HFFc6 (cell line): ENCODE measurements at regions not wholly inside any gene's neighbourhood (a gene's known extent, or its start where the extent isn't known, plus 50 kb on each side); places are given as distances from the start of the nearest gene placed in this dataset.

ENCODE experiments used
- DNase-seq: peaks from one replicate; pipeline ENCODE4 v3.0.0-alpha.2; 2018
- H3K27ac Mint-ChIP-seq: 2 replicates; pipeline ENCODE4 v1.8.0; 2020; ENCODE audit warnings: mild to moderate bottlenecking, mixed read lengths
- H3K27me3 Mint-ChIP-seq: 2 replicates; pipeline ENCODE4 v1.8.0; 2021; ENCODE audit warnings: mild to moderate bottlenecking, moderate library complexity, mixed read lengths; ENCODE audit not compliant: insufficient read depth
- H3K36me3 Mint-ChIP-seq: 2 replicates; pipeline ENCODE4 v1.8.0; 2021; ENCODE audit warnings: low read depth, mixed read lengths
- H3K4me1 Mint-ChIP-seq: 2 replicates; pipeline ENCODE4 v1.8.0; 2020; ENCODE audit warnings: low read depth, mixed read lengths
- H3K4me3 Mint-ChIP-seq: 2 replicates; pipeline ENCODE4 v1.8.0; 2020; ENCODE audit warnings: mild to moderate bottlenecking, moderate library complexity, mixed read lengths
- H3K9me3 Mint-ChIP-seq: 2 replicates; pipeline ENCODE4 v1.8.0; 2020; ENCODE audit warnings: mild to moderate bottlenecking, mixed read lengths
- TF ChIP-seq, protein P1 (sequence below): fragments of 200-600 bp; sonication (generic); IDR thresholded peaks from 2 replicates; pipeline ENCODE4 v1.5.0; 2021; ENCODE audit warnings: antibody characterized with exemption, mild to moderate bottlenecking

DNA sequence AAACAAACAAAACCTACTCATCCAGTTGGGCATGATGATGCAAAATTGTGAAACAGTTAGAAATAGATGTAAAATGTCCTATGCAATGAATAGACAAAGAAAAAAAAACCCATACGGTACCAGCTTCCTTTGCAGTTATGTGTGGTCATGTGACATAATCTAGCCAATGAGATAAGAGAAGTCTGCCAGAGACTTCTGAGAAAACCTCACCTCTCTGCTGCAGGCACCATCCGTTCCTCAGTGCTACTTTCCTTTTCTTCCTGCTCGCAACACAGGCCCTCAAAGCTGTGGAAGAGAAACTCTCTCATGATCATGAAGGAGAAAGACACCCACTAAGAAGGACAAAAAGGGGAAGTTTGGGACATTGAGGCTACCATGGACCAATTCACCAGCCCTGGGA, 76.8 kb upstream of the CARD11 start:
- Mint-ChIP-seq H3K4me1 (no peaks in the 10 kb centered on the region), H3K36me3 (peaks cover 5% of the 10 kb centered on the region; the same call in 1 of the 2 replicates), H3K9me3 (peaks cover 40% of the 10 kb centered on the region), H3K27ac (no peak overlapping the region), H3K27me3 (peaks cover 1% of the 10 kb centered on the region; the same call in 1 of the 2 replicates), H3K4me3 (no peak overlapping the region)
- DNase-seq, result no peak
- TF ChIP-seq, protein P1, sequence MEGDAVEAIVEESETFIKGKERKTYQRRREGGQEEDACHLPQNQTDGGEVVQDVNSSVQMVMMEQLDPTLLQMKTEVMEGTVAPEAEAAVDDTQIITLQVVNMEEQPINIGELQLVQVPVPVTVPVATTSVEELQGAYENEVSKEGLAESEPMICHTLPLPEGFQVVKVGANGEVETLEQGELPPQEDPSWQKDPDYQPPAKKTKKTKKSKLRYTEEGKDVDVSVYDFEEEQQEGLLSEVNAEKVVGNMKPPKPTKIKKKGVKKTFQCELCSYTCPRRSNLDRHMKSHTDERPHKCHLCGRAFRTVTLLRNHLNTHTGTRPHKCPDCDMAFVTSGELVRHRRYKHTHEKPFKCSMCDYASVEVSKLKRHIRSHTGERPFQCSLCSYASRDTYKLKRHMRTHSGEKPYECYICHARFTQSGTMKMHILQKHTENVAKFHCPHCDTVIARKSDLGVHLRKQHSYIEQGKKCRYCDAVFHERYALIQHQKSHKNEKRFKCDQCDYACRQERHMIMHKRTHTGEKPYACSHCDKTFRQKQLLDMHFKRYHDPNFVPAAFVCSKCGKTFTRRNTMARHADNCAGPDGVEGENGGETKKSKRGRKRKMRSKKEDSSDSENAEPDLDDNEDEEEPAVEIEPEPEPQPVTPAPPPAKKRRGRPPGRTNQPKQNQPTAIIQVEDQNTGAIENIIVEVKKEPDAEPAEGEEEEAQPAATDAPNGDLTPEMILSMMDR, result no peak

DNA sequence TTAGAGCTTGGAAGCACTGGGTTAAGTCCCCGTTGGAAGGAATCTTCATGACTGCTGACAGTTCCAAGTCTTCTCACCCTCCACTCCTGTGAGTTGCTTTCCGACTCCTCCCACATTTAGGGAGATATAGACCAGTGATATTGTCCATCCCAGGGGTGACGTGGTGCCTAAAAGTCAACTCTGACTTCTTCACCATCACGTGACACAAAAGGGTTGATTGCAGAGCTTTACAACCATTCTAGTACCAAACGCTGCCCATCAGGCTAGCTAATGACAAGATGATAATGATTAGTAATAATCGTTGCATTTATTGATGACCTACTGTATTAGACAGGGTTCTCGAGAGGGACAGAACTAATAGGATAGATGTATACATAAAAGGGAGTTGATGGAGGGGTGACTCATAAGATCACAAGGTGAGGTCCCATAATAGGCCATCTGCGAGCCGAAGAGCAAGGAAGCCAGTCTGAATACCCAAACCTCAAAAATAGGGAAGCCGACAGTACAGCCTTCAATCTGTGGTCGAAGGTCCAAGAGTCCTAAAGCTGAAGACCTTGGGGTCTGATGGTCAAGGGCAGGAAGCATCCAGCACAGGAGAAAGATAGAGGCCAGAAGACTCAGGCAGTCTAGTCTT, 85.3 kb upstream of the CARD11 start:
- no peaks in the 10 kb centered on the region for H3K36me3 Mint-ChIP-seq
- TF ChIP-seq, protein P1, result no peak
- no peak overlapping the region for H3K27ac Mint-ChIP-seq
- no peaks in the 10 kb centered on the region for H3K27me3 Mint-ChIP-seq
- H3K4me3 Mint-ChIP-seq, result no peak overlapping the region
- no peaks in the 10 kb centered on the region for H3K4me1 Mint-ChIP-seq
- no peak for DNase-seq
- peaks cover 10% of the 10 kb centered on the region for H3K9me3 Mint-ChIP-seq

DNA sequence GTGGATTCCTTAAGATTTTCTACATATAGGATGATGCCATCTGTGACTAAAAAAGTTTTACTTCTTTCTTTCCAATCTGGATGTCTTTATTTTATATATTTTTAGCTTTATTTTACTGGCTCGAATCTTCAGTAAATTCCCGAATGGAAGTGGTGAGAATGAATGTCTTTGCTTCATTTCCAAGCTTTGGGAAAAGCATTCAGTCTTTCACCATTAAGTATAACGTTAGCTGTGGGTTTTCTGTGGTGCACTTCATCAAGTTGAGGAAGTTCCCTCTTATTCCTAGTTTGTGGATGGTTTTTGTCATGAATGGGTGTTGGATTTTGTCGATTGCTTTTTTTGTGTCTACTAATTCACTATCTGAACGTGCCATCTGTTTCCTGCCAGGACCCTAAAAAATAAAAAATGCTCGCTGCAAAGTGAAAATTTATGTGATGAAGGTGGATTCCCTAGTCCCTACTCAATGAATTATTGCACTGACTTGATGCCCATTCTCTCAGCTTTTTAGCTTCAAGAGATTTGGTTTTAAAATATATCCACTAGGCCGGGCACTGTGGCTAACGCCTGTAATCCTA, 90.2 kb upstream of the CARD11 start:
- TF ChIP-seq, protein P1, result no peak
- Mint-ChIP-seq H3K36me3 (no peaks in the 10 kb centered on the region), H3K4me1 (no peaks in the 10 kb centered on the region), H3K9me3 (peaks cover 21% of the 10 kb centered on the region), H3K27ac (no peak overlapping the region), H3K4me3 (no peak overlapping the region), H3K27me3 (no peaks in the 10 kb centered on the region)
- DNase-seq, result no peak

DNA sequence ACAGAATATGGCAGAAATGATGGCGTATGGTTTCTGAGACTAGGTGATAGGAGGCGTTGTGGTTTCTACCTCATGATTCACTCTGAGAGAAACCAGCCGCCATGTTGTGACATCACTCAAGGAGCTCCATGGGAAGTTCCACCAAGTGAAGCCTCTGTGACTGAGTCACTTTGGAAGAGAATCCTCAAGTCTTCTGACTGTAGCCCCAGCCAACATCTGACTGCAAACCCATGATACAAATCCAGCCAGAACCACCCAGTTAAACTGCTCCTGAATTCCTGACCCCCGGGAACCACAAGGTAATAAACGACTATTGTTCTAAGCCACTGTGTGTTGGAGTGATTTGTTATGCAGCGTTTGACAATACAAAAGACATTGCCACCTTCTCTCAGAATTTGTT, 91.1 kb upstream of the CARD11 start:
- Mint-ChIP-seq H3K36me3 (no peaks in the 10 kb centered on the region), H3K4me1 (no peaks in the 10 kb centered on the region), H3K27ac (no peak overlapping the region), H3K27me3 (no peaks in the 10 kb centered on the region; the same call in 1 of the 2 replicates), H3K9me3 (peaks cover 13% of the 10 kb centered on the region), H3K4me3 (no peak overlapping the region)
- TF ChIP-seq, protein P1, result no peak
- DNase-seq, result no peak

DNA sequence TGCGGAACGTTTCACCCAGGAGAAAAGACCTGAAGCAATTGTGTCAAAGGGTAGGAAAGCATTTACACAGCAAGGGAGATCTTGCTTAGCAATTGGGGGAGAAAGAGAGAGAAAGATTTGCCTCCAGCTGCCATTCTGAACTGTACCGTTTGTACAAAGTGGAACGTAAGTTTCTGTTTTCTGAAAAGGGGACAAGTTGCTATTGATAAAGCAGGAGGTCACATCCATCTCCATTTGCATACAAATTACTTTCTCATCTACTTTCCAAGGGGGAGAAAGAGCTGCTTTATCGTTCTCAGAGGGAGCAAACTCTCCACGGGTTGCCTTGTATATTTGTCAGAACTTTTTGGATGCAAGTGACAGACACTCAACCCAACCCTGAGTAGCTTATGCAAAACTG, 92.0 kb upstream of the CARD11 start:
- H3K4me1 Mint-ChIP-seq, result no peaks in the 10 kb centered on the region
- DNase-seq, result no peak
- H3K27me3 Mint-ChIP-seq, result no peaks in the 10 kb centered on the region; the same call in 1 of the 2 replicates
- H3K36me3 Mint-ChIP-seq, result no peaks in the 10 kb centered on the region
- H3K9me3 Mint-ChIP-seq, result peaks cover 13% of the 10 kb centered on the region
- H3K4me3 Mint-ChIP-seq, result no peak overlapping the region
- H3K27ac Mint-ChIP-seq, result no peak overlapping the region
- TF ChIP-seq, protein P1, result no peak
